NCI-H128 (cell line): ENCODE measurements at regions not wholly inside any gene's neighbourhood (a gene's known extent, or its start where the extent isn't known, plus 50 kb on each side); places are given as distances from the start of the nearest gene placed in this dataset.

Experiments used
- DNase-seq: peaks from one replicate; lab custom pipeline; 2025; ENCODE audit not compliant: unreplicated experiment; lab: John Stamatoyannopoulos, UW

DNA sequence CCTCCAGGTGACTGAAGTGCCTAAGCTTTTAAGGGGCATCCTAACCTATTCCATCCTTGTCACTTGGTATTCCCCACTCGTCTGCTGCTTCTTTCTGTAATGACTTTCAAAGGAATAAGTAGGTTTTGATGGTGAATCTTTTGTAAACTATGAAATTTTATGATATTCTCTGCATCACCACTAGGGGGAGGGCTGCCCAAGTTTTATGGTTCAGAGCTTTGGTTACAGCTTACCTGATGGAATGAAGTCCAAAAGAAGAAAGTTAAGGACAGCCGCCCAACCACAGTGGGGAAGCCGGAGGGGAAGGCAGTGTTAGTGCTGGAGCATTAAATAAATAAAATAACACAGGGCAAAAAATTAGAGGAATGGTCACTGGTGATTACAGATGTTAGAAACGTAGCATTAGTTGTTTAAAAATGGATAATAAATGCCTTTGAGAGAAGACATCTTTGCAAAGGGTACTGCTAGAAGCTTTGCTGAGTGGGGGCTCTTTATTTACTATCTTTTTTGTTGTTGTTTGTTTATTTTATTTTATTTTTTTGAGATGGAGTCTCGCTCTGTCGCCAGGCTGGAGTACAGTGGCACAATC is 204.9 kb downstream of the GBA3 start:
- no peak for DNase-seq

DNA sequence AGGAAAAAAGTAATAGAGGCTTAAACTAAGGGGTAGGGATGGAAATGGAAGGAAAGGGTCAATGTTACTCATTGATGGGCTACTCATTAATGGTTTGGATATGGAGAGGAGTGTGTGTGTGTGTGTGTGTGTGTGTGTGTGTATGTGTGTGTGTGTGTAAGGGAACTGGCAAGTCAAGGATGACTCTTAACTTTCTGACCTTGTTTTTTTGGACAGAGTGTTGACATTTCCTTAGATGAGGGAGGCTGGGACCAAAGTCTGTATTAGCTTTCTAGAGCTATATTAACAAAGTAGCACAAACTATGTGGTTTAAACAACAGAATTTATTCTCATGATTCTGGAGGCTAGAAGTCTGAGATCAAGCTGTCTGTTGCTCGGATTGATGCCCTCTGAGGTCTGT is 202.7 kb downstream of the GBA3 start:
- no peak for DNase-seq

DNA sequence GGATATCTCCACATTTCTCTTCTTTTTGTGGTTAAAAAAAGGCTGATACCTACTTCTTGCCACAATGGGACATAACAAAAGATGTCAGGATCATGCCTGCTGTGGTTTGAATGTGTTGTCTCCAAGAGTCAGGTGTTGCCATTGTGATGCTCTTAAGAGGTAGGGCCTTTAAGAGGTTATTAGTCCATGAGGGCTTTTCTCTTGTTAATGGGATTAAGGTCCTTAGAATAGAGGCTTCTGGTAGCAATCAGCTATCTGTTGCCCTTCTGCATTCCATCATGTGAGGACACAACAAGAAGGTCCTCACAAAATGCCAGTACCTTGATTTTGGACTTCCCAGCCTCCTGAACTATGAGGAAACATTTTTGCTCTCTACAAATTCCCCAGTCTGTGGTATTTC is 191.4 kb downstream of the GBA3 start:
- DNase-seq, result no peak

DNA sequence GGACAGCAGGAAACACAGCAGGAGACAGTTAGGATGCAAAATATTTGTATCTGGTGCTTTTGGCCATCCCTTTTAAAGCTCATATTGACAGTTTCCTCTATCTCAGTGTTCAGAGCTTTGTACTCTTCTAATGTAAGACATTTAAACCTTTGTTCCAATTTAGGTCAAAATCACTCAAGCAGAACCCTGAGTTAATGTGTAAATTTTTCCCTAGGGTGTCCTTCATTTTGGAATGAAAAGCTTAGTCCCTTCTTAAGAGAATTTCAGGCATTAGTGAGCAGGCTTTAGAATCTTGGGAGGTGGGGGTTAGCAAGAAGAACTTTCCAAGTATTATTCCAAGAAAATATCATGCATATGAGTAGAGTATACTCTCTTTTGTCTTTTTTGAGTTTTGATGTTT is 188.7 kb downstream of the GBA3 start:
- DNase-seq, result no peak

DNA sequence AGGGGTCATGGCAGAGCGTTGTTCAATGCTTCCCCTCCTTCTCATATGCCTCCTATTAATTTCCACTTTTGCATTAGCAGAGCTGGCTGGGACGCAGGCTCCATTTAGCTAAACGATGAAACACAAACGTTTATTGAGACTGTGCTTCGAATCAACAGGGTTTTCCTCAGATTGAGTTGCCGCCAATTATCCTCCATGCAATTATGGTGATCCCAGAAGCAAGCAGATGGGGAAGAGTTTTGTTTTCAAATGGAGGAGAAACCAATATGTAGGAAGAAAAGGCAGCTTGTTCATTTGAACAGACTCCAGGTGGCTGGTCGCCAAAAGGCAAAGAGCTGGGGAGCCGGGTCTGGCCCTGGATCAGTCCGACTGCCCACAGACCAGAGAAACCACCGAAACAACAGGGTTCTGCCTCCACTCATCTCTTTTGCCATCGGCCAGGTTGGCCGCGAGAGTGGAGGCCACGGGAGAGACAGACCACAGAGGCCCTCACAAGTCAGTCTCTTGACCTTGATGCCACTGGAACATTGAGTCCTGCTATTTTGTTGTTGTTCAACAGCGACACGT is 184.8 kb downstream of the GBA3 start:
- no peak for DNase-seq

DNA sequence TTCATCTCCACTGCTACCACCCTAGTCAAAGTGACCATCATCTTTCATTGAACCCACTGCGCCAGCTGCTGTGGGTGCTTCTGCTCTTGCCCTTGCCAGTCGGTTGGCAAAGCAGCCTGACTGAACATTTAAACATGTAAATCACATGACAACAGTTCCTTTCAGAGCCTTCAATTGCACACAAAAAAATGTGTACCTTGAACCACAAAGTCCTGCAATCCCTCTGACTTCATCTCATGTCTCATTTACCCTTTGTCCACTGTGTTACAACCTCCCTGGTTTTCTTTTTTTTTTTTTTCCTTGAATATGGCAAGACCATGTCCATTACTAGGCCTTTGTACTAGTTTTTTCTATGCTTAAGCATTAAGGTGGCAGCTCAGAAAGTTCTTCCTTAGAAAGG is 183.5 kb downstream of the GBA3 start:
- DNase-seq, result no peak

DNA sequence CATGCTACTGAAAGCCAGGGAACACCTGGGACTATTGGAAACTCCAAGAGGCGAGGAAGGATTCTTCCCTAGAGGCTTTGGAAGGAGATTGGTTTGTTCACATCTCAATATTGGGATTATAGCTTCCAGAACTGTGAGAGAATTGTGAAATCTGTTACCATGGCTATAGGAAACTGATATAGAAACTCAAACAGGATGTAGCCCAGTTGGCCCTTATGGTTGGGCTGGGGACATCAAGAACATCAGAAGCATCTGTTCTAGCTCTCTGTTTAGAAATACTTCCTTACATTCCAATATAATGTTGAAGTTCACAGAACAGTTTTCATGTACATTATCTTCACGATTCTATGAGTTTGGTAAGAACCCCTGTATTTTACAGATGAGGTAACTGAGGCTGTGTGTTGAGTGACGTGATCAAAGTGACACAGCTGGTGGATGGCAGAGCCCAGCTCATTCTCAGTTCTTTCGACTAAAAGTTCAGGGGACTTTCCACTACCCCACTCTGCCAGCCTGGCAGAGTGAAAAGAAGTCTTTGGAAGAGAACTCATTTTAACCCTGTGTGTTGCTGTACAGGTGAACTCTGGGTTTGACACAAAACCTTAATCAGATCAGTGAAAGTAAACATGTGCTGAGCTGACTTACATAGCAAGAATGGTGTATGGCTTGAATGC is 183.0 kb downstream of the GBA3 start:
- DNase-seq, result no peak

DNA sequence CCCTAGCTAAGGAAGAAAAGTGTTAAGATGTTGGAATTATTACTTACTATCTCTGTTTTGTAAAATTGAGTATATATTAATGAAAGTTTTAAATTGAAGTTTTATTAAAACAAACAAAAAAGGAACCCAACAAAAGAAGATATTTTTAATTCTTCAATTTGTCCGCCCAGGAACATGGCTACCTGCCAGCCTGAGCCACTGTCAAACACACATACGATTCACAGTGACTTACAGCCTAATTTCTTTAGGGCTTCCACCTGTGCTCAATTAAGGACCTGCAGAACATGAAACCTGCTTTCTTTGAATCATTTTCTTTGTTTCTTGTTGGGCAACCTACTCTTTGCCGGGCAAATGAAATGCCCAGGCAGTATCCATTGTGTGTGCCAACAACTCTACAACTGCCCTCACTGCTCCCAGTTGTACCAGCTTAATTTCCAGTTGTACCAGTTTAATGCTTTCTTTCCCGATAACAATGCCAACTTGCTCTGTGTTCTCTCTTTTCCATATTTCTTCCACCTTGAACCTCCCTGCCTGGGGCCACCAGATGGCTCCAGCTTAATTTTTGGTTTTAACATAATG is 181.7 kb downstream of the GBA3 start:
- no peak for DNase-seq

DNA sequence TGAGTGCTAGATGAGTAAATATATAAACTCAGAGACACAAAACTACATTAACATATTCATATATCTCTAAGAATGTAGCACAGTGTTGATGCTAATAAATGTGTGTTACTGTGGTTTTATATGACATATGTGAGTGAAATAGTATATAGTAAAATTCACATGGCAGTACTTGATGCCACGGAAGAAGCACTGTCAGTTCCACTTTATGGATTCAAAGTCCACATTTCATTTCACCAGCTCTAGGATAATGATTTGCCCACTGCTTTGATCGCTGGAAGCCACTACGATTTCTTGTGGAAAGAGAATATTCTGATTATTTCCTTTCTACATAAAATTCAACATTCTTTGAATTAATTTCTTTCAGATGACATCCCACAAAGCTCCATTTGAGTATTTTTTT is 181.2 kb downstream of the GBA3 start:
- DNase-seq, result no peak

DNA sequence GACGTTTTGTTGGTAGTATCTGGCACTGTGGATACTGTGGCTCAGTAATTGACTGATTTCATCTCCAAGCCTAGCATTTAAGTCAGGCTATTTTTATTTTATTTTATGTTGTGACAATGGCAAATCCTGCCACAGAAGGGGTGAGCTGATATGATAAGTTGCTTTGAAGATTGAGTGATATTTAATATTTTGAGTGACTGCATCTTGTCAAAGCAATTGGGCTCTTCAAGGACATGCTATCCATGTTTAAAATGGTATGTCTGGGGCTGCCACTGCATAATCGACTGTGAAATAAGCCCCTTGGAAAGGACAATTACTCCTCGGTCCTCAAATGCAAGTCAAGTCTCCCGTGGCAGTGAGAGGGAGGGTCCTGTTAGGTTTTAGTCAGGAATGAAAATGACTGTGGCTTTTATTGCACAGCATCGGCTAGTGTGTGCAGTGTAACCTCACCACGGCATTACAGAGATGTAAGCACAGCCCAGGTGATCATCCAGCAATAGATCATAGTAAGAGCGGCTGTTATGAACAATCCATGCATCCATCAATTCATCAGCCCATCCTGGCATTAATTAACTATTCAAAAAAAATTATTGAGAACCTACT is 178.2 kb downstream of the GBA3 start:
- DNase-seq, result no peak

DNA sequence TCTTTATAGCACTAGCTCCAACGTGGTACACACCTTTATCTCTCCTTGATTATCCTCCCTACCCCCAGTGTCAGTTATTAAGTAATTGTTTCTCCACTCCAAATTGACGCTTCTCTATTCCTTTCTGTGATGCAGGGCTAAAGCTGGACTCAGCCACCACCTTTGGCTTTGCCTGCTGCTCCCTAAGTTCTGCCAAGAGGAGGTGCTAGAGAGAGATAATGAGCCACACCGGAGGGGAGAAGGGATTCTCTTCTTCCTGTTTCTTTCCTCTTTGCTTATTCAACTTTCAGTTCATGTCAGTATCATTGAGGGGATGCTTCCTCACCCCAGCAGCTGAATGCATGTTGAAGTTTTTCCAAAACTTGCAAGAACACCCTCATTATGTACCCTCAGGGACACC is 176.5 kb downstream of the GBA3 start:
- no peak for DNase-seq
